NCI-H524 (cell line): ENCODE measurements at regions not wholly inside any gene's neighbourhood (a gene's known extent, or its start where the extent isn't known, plus 50 kb on each side); places are given as distances from the start of the nearest gene placed in this dataset.
"Not testable (repeated sequence)": the region's sequence is repeated elsewhere in the genome, so short reads cannot be mapped to it uniquely, and the experiment has no call there.

Experiments used
- DNase-seq, 2 experiments: peaks; one replicate each; lab custom pipeline; 2025; lab: John Stamatoyannopoulos, UW

DNA sequence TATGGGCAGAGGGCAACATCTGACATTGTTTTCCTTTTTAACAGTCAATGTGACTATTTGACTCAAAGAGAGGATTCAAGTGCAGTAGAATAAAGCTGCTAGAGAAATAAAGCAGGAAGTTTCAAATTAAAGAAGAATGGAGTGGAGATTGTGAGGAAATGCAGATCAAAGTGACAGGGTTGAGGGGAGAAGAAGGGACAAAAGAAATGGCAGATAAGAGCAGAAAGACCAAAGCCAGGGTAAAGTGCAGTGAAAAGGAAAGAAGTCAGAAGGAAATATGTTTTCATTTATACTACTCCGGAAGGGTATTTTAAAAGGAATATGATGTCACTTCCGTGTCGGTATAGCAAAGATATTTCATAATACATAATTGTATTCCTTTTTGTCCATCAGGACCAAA, 297.5 kb upstream of the CRIM1 start:
- no peak for DNase-seq

DNA sequence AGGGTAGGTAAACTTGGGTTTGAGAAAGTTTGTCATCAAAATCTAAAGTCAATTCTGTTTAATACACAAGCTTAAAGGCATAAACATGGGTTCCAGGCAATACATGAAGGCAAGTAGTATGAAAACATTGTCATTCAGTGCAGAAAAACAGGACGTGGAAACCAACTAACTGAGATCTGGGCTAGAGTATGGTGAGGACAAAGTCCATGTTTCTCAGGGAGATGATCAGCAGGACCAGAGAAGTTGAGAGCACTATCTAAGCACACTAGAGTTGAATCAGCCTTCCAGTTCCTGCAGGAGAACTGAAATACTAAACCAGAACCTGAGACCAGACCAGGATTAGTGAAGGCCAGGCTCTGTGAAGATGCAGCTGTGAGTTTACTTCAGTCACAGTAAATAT, 302.8 kb upstream of the CRIM1 start:
- DNase-seq, result no peak

DNA sequence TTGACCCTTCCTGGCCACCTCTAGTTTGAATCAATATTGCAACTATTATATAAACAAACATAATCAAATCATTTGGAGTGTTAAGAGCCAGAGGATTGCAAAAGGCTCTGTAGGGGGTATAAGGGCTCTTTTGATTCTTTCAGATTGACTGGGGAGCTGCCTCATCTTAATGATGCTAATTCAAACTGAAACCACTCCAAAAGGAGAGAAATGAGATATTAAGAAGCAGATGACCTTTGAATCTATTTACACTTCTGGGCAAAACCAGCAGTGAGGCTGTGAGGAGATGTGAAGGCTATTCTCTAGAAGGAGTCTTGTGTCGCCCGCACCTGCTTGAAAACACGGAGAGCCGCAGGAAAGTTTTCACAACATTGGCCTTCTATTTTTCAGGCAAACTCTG, 311.2 kb upstream of the CRIM1 start:
- no peak for DNase-seq

DNA sequence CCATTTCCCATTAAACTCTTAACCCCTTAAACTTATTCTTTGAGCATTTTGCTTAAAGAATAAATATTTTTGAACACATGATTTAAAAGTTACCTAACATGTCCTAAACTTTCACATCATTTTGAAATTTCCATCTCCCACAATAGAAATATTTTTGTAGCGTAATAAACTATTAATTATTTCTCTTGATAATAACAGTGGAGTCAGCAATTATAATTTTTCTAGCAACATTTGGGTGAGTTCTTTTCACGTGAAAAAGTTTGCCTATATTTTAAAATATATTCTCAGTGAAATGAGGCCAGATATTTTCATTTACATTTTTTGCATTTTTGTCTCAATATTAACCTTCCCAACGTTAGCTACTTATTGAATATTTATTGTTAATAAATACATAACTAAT, 320.4 kb upstream of the CRIM1 start:
- DNase-seq, result no peak

DNA sequence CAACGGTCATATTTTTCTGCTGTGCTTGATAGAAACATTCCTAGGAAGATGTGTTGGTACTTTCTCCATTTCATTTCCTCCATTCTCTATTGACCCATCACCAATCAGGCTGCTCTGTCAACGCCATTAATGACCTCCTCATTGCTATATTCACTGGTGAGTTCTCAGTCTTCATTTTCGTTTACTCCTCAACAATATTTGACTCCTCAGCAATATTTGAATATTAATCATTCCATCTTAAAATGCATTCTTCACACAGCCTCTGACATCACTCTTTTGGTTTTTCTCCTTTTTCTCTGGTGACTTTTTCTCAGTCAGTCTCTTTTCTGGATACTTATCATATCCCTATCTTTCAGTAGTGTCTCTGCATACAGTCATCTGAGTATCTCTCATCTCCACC, 323.5 kb upstream of the CRIM1 start:
- no peak for DNase-seq

DNA sequence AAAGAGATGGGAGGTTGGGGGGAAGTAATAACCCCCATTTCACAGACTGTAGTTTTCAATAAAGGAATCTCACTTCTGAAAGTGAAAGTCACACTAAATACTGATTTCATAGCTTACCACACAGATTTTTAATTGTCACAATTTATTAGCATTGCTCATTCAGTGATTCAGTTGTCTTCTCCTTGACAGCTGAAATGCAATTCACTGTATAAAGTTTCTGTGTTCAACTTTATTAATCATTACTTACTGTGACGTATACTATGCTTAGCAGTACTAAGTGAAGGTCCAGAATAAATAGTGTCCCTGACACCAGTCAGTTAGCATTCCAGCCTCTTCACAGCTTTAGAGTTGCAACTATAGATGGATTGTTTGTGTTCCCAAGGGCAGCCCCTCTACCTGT, 324.1 kb upstream of the CRIM1 start:
- no peak for DNase-seq

DNA sequence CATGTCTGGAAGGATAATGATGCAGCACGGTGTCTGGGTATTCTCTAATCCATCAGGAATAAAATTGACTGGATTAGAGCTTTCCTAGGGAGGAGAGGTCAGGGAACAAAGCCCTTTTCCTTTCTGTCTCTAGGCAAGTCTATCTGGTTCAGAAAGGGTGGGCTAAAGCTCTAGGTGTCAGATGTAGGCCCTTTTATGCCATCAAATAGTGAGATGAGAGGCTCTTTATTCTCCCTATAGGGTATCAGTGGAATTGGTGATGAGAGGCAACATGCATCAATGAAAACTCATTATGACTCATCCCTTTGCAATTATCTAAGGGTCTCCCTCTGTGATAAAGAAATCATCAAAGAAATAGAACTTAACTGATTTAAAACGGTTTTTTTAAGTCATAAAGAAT, 328.0 kb upstream of the CRIM1 start:
- DNase-seq, result no peak

DNA sequence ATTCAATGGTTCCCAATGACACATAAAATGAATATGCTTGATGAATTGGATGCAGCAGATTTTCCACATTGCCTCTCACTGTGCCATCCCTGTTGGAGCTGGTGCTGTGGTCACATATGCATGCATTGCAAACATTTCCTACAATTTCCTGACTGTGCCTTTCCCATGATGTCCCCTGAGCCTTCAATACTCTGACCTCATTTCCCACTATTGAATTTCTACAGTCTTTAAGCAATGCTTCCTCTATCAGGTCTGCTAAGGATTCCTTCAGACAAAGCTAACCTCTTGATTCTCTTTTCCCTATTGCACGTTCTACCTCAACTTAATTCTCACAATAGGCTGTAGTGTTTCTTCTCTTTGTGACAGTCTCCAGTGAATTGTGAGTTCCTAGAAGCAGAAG, 342.5 kb upstream of the CRIM1 start:
- DNase-seq, result no peak

DNA sequence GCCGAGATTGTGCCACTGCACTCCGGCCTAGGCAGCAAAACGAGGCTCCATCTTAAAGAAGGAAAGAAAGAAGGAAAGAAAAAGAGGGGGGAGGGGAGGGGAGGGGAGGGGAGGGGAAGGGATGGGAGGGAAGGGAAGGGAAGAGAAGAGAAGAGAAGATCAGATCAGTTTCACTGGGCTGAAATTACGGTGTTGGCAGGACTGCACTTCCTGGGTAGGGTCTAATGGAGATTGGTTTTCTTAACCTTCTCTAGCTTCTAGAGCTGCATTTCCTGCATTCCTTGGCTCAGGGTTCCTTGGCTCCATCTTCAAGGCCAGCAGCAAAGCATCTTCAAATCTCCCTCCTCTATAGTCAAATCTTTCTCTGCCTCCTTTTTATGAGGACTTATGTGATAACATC, 349.1 kb upstream of the CRIM1 start:
- no peak for DNase-seq

DNA sequence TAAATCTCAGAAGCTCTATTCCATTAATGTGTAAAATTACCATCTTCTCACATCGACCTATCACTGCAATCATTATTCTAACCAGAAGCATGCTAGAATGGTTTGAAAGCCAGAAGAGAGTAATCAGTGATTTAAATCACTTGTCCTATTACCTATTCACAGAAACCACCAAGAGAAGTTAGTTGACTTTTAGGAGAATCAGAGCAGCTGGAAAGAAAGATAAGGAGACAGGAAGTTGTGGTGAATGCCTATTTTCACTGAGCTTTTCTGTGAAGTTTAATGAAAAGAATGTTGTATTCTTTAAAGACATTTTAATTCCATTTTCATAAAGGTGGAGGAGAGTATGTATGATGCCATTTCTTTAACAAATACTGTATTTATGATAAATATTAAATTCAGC, 352.6 kb upstream of the CRIM1 start:
- DNase-seq, result no peak

DNA sequence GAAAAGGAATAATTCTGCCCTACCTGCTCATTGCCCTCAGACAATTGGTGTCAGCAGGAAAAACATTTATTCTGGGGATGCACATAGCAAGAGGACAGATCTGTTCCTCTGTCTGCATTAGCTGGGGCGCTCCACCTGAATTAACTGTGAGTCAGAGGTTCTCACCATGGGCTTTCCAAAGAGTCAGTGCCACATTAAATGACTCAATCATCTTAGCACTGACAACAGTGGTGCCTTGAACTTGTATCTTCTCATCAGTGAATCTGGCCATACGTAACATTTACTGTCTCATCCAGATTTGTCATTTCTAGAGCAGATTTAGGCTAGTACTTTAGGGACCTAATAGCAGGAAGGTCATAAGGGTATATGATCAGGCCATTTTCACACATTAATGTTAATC, 358.1 kb upstream of the CRIM1 start:
- DNase-seq, result no peak

DNA sequence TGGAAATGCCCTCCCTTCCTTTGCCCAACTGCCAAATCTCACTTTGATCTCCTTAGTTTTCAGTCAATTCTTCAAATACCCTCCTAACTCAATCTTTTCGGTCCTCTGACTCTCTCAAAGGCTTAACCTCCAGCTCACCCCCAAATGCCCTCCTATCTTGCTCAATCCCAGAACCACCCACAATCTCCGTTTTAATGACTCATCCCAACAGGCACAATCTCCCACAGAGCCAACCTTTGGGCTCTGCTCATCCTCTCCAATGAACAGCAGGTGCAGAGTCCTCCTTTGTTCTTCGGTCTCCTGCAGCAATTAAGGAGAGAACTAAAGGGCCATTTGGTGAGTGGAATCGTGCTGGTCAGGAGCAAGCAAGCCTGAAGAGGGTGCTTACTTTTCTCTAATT, 366.1 kb upstream of the CRIM1 start:
- DNase-seq, result peak in 1 of 2 experiments; percentile 16

DNA sequence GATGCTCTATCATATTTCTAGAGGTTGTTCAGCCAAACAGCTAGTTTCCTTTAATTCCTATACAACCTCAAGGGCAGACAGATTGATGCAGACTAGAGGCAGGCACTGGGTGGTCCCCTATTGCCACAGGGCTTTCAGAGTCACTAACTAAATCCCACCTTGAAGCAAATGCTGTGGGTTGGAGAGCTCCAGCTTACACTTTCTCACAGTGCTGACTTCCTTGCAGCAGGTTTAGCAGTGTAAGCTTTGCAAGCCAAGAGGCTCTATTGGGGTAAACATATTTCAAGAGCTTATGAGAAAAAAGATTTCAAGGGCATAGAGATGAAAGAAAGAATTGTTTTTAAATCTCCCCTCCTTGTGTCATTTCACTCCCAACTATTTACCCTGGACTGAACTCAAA, 366.5 kb upstream of the CRIM1 start:
- no peak for DNase-seq

DNA sequence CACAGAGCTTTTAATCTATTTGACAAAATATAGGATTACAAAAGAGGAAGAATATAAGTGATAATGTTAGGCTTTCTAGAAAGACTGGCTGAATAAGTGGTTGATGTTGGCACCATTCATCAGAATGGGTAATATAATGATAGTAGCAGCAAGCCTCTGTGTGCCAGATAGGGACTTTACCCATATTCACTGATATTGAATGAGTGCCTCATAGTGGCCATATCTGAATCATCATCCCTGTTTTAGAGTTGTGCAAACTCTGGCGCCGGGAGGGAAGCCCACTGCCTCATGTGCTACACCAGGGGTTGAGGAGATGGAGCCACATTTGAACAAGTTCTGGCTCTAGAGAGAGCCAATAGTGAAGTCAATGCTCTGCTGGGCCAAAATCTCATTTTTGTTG, 368.7 kb upstream of the CRIM1 start:
- no peak for DNase-seq

DNA sequence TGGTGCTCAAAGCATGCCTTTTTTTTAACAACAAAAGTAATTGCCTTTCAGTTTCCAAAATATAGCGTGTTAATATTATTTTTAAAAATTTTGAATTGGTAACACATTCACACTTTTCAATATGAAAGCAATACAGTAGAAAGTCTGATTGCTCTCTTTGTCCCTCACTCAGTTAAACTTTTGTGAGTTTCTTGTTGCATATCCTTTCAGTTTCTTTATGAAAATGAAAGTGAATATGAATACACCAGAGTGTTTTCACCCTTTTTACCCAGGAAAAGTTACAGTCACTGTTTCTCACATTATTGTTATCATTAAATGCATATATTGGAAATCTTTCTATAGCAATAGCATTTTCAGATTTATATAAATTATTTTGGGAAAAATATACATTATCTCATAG, 377.4 kb upstream of the CRIM1 start:
- no peak for DNase-seq

DNA sequence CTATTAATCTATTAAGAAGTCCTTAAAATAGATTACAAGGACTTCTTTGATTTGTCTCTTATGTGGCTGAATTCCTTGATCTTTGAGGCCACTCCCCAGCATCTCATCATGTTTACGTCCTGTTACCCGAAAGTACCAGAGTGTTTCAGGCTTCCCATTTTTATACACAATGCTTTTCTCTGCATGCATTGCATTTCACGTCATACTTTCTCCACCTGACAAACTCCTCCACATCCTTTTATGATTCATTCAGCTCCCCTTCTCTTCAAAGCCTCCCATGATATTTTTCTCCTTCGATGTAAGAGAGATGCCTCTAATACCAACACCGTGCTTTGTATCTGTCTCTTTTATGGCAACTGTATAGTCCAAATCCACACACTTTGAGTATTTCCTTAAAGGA, 379.0 kb upstream of the CRIM1 start:
- no peak for DNase-seq

DNA sequence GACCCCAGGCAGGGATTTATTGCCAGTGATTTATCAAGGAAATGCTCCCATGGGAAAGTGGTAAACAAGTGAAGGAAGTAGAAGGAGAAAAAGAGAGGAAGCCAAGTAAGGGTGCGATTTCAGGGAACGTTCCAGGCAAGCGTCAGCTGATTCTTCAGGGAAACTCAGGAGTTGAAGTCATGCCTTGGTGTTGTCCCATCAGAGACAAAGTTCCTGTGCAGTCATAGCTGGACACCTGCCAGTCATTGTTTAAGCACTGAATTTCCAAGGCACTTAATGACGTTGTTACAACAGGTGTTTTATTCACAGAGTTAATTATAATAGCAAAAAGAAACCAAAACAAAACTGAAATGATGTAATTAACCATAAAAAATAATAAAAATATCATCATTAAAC, 381.8 kb upstream of the CRIM1 start:
- peak in 1 of 2 experiments; percentile 13 for DNase-seq

DNA sequence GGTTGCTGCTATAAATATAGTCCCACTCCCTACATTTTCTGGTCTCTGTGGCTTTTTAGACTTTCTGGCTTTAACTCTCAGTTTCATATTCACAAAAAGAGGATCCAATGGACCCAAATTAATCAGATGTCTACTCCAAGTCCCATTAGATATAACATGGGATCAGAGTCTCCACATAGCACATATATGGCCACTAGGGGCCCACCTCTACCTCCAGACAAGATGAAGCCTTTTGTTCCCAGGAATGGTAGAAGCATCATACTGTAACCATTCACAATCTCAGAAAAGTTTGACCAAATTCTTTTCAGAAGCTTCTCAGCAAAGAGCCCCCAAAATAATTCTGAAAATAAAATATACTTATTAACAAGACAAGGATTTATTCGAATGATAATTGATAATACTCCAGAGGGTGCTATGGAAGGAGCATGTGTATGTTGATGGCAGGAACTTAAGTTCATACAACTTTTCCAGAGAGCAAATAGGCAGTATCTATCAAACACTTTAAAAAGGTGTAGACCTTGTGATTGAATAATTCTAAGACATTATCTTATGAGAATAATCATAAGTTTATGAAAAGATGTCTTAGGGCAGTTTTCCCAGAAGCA, 382.3 kb upstream of the CRIM1 start:
- peak; percentile 36 to 59 for DNase-seq

DNA sequence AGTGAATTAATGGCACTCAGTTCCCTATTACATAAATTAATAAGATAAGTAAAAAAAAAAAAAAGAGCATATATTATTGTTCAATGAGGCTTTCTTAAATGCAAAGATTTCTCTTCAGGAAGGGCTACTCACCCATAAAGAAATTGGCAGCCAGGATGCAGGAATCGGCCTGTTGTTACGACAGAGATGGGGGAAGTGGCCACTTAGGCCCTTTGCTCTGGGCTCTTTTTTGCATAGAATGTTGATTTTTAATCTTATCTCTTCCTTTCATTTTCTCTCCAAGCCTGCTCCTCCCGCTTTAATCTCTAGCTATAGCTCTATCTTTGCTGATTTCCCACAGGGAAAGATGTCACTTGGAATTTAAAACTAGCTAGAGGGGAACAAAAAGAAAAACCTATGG, 391.8 kb upstream of the CRIM1 start:
- DNase-seq, result no peak

DNA sequence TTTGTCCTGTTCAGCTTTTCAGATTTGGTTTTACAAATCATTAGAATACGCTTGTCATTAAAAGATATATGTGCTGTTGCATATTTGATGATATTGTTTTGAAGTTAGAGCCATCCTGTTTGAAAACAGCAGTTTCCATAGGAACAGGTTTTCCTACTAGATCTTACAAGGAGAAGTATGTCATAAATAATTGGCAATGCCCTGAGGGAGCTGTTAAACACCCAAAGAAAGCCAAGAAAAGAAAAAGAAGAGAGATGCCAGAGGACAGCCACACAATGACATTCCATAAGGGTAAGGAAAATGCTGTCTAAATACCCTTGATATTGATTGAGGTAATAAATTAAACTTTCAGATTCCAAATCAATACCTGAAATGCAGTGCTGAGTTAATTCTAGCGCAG, 392.2 kb upstream of the CRIM1 start:
- no peak for DNase-seq

DNA sequence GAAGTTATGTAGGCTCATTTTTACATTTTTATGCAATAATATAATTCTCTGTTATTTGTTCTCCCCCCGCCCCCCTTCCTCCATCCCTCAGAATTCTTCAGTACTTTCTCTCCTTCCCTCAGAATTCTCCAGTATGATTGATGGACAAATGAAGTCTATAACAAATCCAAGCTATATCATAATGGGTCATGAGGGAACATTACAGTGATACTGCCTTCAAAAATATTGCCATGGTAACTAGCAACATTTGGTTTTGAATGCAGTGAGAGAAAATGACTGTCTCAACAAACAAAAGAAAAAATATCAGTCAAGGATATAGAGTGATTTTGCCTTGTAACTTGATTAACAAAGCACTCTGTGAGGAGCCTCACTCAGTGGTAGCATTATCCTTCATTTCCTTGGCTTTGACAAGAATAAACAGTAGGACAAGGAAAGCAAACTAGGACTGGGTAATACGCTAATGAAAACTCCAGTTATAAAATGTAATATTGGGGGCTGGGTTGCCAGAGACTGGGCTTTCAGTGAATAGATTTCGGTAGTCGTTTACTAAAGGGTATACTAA, 392.9 kb upstream of the CRIM1 start:
- DNase-seq, result no peak

DNA sequence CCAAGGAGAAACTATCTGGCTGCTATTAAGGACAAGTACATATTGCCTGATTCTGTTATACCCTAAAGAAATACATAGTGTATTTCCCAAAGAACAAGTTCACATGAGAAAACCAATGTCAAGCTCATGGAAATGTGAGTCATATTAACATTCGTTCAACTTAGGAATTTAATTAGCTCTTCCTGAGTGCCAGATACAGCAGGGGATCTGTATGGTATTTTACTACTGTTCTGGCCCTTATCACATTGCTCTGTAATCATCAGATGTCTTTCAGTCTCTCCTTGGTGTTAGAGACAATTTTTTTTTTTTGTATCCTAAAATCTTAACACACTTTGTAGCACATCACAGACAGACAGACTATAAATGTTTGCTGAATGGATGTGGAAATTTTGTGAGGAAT, 395.0 kb upstream of the CRIM1 start:
- DNase-seq, result no peak

DNA sequence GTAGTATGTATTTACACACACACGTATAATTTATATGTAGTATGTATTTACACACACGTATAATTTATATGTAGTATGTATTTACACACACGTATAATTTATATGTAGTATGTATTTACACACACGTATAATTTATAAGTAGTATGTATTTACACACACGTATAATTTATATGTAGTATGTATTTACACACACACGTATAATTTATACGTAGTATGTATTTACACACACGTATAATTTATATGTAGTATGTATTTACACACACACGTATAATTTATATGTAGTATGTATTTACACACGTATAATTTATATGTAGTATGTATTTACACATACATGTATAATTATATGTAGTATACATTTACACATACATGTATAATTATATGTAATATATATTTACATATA, 398.5 kb upstream of the CRIM1 start:
- not testable (repeated sequence) for DNase-seq

DNA sequence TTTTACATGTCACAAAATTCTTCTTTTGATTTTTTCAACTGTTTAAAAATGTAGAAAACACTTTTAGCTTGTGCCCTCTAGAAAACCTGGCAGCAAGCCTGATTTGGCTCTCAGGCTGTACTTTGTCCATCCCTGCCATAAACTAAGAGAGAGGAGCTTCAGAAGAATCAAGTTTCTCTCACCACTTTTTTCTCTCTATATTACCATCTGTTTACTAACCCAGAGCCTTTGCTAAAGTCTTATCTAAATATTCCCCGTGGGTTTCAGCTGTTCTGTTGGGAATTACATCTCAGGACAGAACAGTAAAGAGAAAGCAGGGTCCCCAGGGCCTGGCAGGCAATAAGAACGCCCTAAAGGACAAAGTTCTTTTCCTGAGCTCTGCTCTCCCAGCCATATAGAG, 409.1 kb upstream of the CRIM1 start:
- DNase-seq, result peak in 1 of 2 experiments; percentile 36

DNA sequence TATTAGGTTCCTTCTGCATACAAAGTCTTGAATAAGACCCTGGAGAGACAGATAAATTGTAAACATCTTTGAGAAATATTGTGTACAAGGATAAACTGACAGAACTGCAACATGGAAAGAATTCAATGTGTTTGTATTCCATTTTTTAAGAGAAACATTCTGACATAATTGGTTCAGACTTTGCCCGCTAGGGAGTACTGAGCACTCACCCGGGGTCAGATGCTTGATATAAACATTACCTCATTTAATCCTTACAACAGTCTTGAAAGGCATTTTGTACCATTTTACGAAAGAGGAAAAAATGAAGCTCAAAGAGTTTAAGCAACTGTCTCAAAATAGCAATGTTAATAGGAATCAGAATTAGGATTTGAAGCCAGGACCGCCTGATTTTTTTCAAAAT, 416.7 kb upstream of the CRIM1 start:
- no peak for DNase-seq
